Glutamatergic neuron (in vitro differentiated cells): ENCODE measurements at regions not wholly inside any gene's neighbourhood (a gene's known extent, or its start where the extent isn't known, plus 50 kb on each side); places are given as distances from the start of the nearest gene placed in this dataset.
"Not testable (repeated sequence)": the region's sequence is repeated elsewhere in the genome, so short reads cannot be mapped to it uniquely, and the experiment has no call there.

Experiments
- DNase-seq: peaks from one replicate; pipeline ENCODE4 v3.0.0; 2022
- H3K27ac Mint-ChIP-seq: one replicate; pipeline ENCODE4 v1.8.0; 2020; ENCODE audit warnings: mild to moderate bottlenecking, mixed read lengths, inconsistent platforms; ENCODE audit not compliant: unreplicated experiment
- H3K27me3 Mint-ChIP-seq: one replicate; pipeline ENCODE4 v1.8.0; 2020; ENCODE audit warnings: mild to moderate bottlenecking, moderate library complexity, mixed read lengths, inconsistent platforms; ENCODE audit not compliant: unreplicated experiment
- H3K36me3 Mint-ChIP-seq: one replicate; pipeline ENCODE4 v1.8.0; 2020; ENCODE audit warnings: mild to moderate bottlenecking, mixed read lengths, inconsistent platforms; ENCODE audit not compliant: unreplicated experiment
- H3K4me1 Mint-ChIP-seq: one replicate; pipeline ENCODE4 v1.8.0; 2020; ENCODE audit warnings: mild to moderate bottlenecking, low read depth, mixed read lengths, inconsistent platforms; ENCODE audit not compliant: unreplicated experiment
- H3K4me3 Mint-ChIP-seq: one replicate; pipeline ENCODE4 v1.8.0; 2020; ENCODE audit warnings: mild to moderate bottlenecking, mixed read lengths, inconsistent platforms; ENCODE audit not compliant: unreplicated experiment
- H3K9me3 Mint-ChIP-seq: one replicate; pipeline ENCODE4 v1.8.0; 2020; ENCODE audit warnings: mild to moderate bottlenecking, moderate library complexity, mixed read lengths, inconsistent platforms; ENCODE audit not compliant: unreplicated experiment
- TF ChIP-seq, protein P1 (sequence below): fragments of 200-600 bp; sonication (generic); IDR thresholded peaks from one replicate; pipeline ENCODE4 v1.5.0; 2021; ENCODE audit not compliant: partially characterized antibody, unreplicated experiment

DNA sequence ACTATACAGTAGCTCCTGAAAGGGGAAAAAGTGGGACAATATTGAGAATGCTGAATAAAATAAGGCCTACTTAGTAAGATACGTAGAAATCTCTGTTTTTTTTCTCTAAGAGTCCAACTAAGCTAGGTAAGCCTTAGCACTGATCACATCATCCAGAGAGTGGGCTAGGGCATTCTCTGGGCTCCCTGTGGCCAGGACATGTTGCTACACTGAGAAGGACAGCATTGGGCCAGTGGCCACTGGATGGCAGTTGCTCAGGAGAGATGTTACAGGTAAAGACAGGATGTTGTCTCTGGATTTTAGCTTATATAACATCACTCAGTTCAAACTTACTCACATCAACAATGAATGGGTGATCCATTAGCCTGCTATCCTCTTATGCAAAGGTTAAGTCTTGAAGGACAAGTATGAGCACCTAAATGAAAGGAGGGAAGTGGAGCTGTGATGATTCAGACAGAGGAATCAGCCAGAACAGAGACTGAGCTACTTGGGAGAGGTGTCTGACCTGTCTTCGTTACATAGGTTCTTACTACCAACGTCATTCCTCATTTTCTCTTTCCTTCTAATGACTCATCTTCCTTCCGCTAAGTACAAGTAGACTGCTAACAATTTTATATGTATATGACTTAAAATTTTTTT is 226.6 kb upstream of the ADCY2 start:
- Mint-ChIP-seq H3K9me3 (peaks cover 4% of the 10 kb centered on the region), H3K36me3 (peaks cover 9% of the 10 kb centered on the region), H3K4me3 (no peak overlapping the region), H3K27ac (no peak overlapping the region), H3K4me1 (no peaks in the 10 kb centered on the region), H3K27me3 (no peaks in the 10 kb centered on the region)
- TF ChIP-seq, protein P1, sequence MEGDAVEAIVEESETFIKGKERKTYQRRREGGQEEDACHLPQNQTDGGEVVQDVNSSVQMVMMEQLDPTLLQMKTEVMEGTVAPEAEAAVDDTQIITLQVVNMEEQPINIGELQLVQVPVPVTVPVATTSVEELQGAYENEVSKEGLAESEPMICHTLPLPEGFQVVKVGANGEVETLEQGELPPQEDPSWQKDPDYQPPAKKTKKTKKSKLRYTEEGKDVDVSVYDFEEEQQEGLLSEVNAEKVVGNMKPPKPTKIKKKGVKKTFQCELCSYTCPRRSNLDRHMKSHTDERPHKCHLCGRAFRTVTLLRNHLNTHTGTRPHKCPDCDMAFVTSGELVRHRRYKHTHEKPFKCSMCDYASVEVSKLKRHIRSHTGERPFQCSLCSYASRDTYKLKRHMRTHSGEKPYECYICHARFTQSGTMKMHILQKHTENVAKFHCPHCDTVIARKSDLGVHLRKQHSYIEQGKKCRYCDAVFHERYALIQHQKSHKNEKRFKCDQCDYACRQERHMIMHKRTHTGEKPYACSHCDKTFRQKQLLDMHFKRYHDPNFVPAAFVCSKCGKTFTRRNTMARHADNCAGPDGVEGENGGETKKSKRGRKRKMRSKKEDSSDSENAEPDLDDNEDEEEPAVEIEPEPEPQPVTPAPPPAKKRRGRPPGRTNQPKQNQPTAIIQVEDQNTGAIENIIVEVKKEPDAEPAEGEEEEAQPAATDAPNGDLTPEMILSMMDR = no peak
- DNase-seq = no peak

DNA sequence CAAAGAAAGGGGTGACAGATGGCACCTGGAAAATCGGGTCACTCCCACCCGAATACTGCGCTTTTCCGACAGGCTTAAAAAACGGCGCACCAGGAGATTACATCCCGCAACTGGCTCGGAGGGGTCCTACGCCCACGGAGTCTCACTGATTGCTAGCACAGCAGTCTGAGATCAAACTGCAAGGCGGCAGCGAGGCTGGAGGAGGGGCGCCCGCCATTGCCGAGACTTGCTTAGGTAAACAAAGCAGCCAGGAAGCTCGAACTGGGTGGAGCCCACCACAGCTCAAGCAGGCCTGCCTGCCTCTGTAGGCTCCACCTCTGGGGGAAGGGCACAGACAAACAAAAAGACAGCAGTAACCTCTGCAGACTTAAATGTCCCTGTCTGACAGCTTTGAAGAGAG is 225.2 kb upstream of the ADCY2 start:
- not testable (repeated sequence) for H3K4me1 Mint-ChIP-seq, H3K9me3 Mint-ChIP-seq, H3K4me3 Mint-ChIP-seq, DNase-seq, H3K27me3 Mint-ChIP-seq, H3K36me3 Mint-ChIP-seq
- peak overlapping the region; percentile 70 for H3K27ac Mint-ChIP-seq

DNA sequence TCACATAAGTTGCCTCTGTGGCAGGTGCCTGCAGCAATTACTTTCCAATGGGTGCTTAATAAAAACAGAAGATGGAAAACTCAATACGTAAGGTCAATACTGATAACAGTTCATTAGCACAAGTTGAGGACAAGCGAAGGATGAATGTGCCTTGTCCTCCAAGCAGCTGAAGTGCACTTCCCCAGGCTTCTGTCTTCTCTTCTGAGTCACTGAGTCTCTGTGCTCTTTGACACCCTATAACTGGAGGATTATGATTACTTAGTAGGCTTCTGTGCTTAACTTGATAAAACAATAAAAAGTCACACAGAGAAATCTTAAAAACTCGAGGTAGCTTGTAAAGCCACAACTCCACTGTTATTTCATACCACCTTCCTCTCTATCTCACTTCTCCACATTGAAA is 216.6 kb upstream of the ADCY2 start:
- Mint-ChIP-seq H3K36me3 (no peaks in the 10 kb centered on the region), H3K27ac (no peak overlapping the region), H3K4me1 (peaks cover 5% of the 10 kb centered on the region), H3K9me3 (peaks cover 1% of the 10 kb centered on the region), H3K27me3 (no peaks in the 10 kb centered on the region), H3K4me3 (no peak overlapping the region)
- DNase-seq = no peak
- TF ChIP-seq, protein P1 = no peak

DNA sequence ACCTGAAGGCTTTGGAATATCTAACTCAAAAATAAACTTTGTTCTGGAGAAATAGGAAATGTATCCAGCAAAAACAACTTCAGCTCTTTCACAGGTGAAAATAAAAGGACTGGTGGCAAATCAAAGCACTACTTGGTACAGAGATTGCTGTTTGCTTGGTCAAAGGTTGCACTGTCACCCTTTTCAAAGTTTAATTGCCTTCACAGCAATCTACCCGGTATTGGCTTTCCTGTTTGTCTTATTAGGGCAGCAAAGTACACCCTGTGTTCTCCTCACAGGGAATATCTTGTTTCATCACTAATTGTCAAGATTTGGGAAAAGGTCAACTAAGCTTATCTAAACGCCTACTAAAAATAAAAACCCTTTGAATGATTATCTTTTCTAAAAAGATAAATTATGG is 214.1 kb upstream of the ADCY2 start:
- no peaks in the 10 kb centered on the region for H3K36me3 Mint-ChIP-seq
- DNase-seq = no peak
- H3K4me1 Mint-ChIP-seq = peaks cover 5% of the 10 kb centered on the region
- no peak overlapping the region for H3K4me3 Mint-ChIP-seq
- H3K27ac Mint-ChIP-seq = no peak overlapping the region
- TF ChIP-seq, protein P1 = no peak
- peaks cover 1% of the 10 kb centered on the region for H3K9me3 Mint-ChIP-seq
- no peaks in the 10 kb centered on the region for H3K27me3 Mint-ChIP-seq

DNA sequence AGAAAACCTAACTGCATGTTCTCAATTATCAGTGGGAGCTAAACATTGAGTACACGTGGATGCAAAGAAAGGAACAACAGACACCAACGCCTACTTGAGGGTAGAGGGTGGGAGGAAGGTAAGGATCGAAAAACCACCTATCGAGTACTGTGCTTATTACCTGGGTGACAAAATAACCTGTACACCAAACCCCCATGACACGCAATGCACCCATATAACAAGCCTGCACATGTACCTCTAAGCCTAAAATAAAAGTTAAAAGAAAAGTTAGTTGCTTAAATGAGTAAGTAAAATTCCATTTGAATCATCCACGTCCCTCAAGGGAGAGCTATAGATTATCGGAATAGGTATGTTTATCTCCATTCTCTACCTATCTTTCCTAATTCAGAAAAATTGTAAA is 210.2 kb upstream of the ADCY2 start:
- H3K9me3 Mint-ChIP-seq = no peaks in the 10 kb centered on the region
- no peak overlapping the region for H3K27ac Mint-ChIP-seq
- DNase-seq = no peak
- no peaks in the 10 kb centered on the region for H3K36me3 Mint-ChIP-seq
- H3K4me1 Mint-ChIP-seq = peaks cover 5% of the 10 kb centered on the region
- no peaks in the 10 kb centered on the region for H3K27me3 Mint-ChIP-seq
- no peak overlapping the region for H3K4me3 Mint-ChIP-seq
- TF ChIP-seq, protein P1 = no peak

DNA sequence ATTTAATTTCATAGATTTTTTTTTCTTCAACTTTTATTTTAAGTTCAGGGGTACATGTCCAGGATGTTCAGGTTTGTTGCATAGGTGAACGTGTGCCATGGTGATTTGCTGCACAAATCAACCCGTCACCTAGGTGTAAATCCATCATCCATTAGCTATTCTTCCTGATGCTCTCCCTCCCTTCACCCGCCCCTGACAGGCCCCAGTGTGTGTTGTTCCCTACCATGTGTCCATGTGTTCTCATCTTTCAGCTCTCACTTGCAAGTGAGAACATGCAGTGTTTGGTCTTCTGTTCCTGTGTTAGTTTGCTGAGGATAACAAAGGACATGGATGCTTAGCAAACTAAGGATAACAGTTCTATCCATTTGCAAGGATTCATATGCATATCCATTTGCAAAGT is 209.1 kb upstream of the ADCY2 start:
- no peaks in the 10 kb centered on the region for H3K27me3 Mint-ChIP-seq
- no peak overlapping the region for H3K27ac Mint-ChIP-seq
- no peaks in the 10 kb centered on the region for H3K36me3 Mint-ChIP-seq
- H3K9me3 Mint-ChIP-seq = no peaks in the 10 kb centered on the region
- peaks cover 1% of the 10 kb centered on the region for H3K4me1 Mint-ChIP-seq
- TF ChIP-seq, protein P1 = no peak
- no peak for DNase-seq
- no peak overlapping the region for H3K4me3 Mint-ChIP-seq
